ENCODE measurements at regions not wholly inside any gene's neighbourhood (a gene's known extent, or its start where the extent isn't known, plus 50 kb on each side); places are given as distances from the start of the nearest gene placed in this dataset.
A peak's percentile ranks its signal among the peaks of the same experiment; 100 is the strongest.

- Histone ChIP-seq H3K4me3 (replicated peaks in 1 of 4; ENCODE audit: control extremely low read depth in 1 of 4, insufficient read depth in 1 of 4, low read depth in 3 of 4, low read length in 4 of 4) (no peak overlapping the region), H3K9me3 (ENCODE audit: control insufficient read depth, insufficient read depth, low read depth, low read length) (no peaks in the 10 kb centered on the region), H3K36me3 (ENCODE audit: control insufficient read depth, insufficient read depth, low read length) (no peaks in the 10 kb centered on the region), H3K27me3 (ENCODE audit: control insufficient read depth, insufficient read depth, low read length) (no peaks in the 10 kb centered on the region), H4K20me1 (ENCODE audit: control insufficient read depth, extremely low read depth, insufficient read depth, low read length) (no peaks in the 10 kb centered on the region), H2AFZ (ENCODE audit: low read length) (no peak overlapping the region), H3K4me1 (ENCODE audit: control insufficient read depth, extremely low read depth, insufficient read depth, low read length) (no peaks in the 10 kb centered on the region), H3K79me2 (ENCODE audit: control insufficient read depth, insufficient read depth, low read length) (no peaks in the 10 kb centered on the region), H3K9ac (ENCODE audit: insufficient read depth, low read length) (no peak overlapping the region), H3K4me2 (ENCODE audit: extremely low read depth, insufficient read depth, low read length) (no peak overlapping the region), H3K27ac (ENCODE audit: insufficient read depth, low read length) (no peak overlapping the region)
- TF ChIP-seq, protein P1, sequence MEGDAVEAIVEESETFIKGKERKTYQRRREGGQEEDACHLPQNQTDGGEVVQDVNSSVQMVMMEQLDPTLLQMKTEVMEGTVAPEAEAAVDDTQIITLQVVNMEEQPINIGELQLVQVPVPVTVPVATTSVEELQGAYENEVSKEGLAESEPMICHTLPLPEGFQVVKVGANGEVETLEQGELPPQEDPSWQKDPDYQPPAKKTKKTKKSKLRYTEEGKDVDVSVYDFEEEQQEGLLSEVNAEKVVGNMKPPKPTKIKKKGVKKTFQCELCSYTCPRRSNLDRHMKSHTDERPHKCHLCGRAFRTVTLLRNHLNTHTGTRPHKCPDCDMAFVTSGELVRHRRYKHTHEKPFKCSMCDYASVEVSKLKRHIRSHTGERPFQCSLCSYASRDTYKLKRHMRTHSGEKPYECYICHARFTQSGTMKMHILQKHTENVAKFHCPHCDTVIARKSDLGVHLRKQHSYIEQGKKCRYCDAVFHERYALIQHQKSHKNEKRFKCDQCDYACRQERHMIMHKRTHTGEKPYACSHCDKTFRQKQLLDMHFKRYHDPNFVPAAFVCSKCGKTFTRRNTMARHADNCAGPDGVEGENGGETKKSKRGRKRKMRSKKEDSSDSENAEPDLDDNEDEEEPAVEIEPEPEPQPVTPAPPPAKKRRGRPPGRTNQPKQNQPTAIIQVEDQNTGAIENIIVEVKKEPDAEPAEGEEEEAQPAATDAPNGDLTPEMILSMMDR (conservative IDR thresholded peaks at IDR 0.05 in 1 of 2, IDR thresholded peaks at IDR 0.05 in 1 of 2; ENCODE audit: low read depth in 1 of 2, low read length in 2 of 2): no peak
- TF ChIP-seq EZH2 (IDR thresholded peaks at IDR 0.05; ENCODE audit: low read length, missing control alignments): no peak
- no peak for DNase-seq (ENCODE audit: low read depth in 2 of 2)
Observed at GRCh38 chr6:23441808-23442461, 684.1 kb upstream of the NRSN1 start.

GRCh38 chr6:23445157-23445710 lies 680.8 kb upstream of the NRSN1 start:
- no peaks in the 10 kb centered on the region for H3K79me2 ChIP-seq (ENCODE audit: control insufficient read depth, insufficient read depth, low read length)
- H3K27ac ChIP-seq (ENCODE audit: insufficient read depth, low read length): no peak overlapping the region
- no peaks in the 10 kb centered on the region for H4K20me1 ChIP-seq (ENCODE audit: control insufficient read depth, extremely low read depth, insufficient read depth, low read length)
- TF ChIP-seq, protein P1 (conservative IDR thresholded peaks at IDR 0.05 in 1 of 2, IDR thresholded peaks at IDR 0.05 in 1 of 2; ENCODE audit: low read depth in 1 of 2, low read length in 2 of 2): no peak
- TF ChIP-seq EZH2 (IDR thresholded peaks at IDR 0.05; ENCODE audit: low read length, missing control alignments): no peak
- H3K27me3 ChIP-seq (ENCODE audit: control insufficient read depth, insufficient read depth, low read length): no peaks in the 10 kb centered on the region
- peak; percentile 39 to 44 for DNase-seq (ENCODE audit: low read depth in 2 of 2)
- H3K9me3 ChIP-seq (ENCODE audit: control insufficient read depth, insufficient read depth, low read depth, low read length): no peaks in the 10 kb centered on the region
- no peak overlapping the region for H2AFZ ChIP-seq (ENCODE audit: low read length)
- no peak overlapping the region for H3K9ac ChIP-seq (ENCODE audit: insufficient read depth, low read length)
- H3K36me3 ChIP-seq (ENCODE audit: control insufficient read depth, insufficient read depth, low read length): no peaks in the 10 kb centered on the region
- no peak overlapping the region for H3K4me3 ChIP-seq (replicated peaks in 1 of 4; ENCODE audit: control extremely low read depth in 1 of 4, insufficient read depth in 1 of 4, low read depth in 3 of 4, low read length in 4 of 4)
- no peaks in the 10 kb centered on the region for H3K4me1 ChIP-seq (ENCODE audit: control insufficient read depth, extremely low read depth, insufficient read depth, low read length)
- H3K4me2 ChIP-seq (ENCODE audit: extremely low read depth, insufficient read depth, low read length): no peak overlapping the region

DNA sequence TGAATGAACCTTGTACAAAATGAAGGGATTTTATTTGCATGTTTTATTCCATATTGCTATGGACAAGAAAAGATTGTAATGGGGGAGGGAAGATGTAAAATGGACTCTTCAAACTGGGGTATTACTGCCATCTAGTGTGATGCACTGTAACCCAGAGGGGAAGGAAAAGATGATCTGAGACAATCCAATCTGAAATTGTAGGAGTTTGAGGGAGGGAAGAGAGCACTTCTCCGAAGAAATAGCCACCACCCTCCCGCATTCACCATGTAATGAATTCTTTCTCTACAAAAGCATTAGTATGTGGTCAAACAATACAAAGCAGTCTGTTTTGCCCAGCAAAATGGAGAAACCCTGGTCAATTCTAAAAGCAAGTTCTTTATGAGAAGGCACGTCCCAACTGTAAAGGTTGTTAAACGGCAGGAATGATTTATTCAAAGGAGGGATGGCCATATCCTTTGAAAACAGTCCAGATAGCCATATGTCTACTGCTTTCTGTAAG lies 679.5 kb upstream of the NRSN1 start:
- no peaks in the 10 kb centered on the region for H3K79me2 ChIP-seq (ENCODE audit: control insufficient read depth, insufficient read depth, low read length)
- no peak overlapping the region for H3K27ac ChIP-seq (ENCODE audit: insufficient read depth, low read length)
- H3K9me3 ChIP-seq (ENCODE audit: control insufficient read depth, insufficient read depth, low read depth, low read length): no peaks in the 10 kb centered on the region
- H2AFZ ChIP-seq (ENCODE audit: low read length): no peak overlapping the region
- no peaks in the 10 kb centered on the region for H3K36me3 ChIP-seq (ENCODE audit: control insufficient read depth, insufficient read depth, low read length)
- peak; percentile 58 to 78 for DNase-seq (ENCODE audit: low read depth in 2 of 2)
- H3K4me2 ChIP-seq (ENCODE audit: extremely low read depth, insufficient read depth, low read length): no peak overlapping the region
- no peaks in the 10 kb centered on the region for H4K20me1 ChIP-seq (ENCODE audit: control insufficient read depth, extremely low read depth, insufficient read depth, low read length)
- no peak for TF ChIP-seq EZH2 (IDR thresholded peaks at IDR 0.05; ENCODE audit: low read length, missing control alignments)
- TF ChIP-seq, protein P1 (conservative IDR thresholded peaks at IDR 0.05 in 1 of 2, IDR thresholded peaks at IDR 0.05 in 1 of 2; ENCODE audit: low read depth in 1 of 2, low read length in 2 of 2): peak; percentile 62 to 80
- no peaks in the 10 kb centered on the region for H3K4me1 ChIP-seq (ENCODE audit: control insufficient read depth, extremely low read depth, insufficient read depth, low read length)
- H3K4me3 ChIP-seq (replicated peaks in 1 of 4; ENCODE audit: control extremely low read depth in 1 of 4, insufficient read depth in 1 of 4, low read depth in 3 of 4, low read length in 4 of 4): no peak overlapping the region
- no peaks in the 10 kb centered on the region for H3K27me3 ChIP-seq (ENCODE audit: control insufficient read depth, insufficient read depth, low read length)
- no peak overlapping the region for H3K9ac ChIP-seq (ENCODE audit: insufficient read depth, low read length)
